IMR-90 (cell line): ENCODE measurements at regions not wholly inside any gene's neighbourhood (a gene's known extent, or its start where the extent isn't known, plus 50 kb on each side); places are given as distances from the start of the nearest gene placed in this dataset.

Source experiments
- ATAC-seq: fragments of 200-7000 bp; cut with Tn5 transposase; 2 replicates; pipeline ENCODE4 v1.9.1; 2020; ENCODE audit warnings: low read depth, mild to moderate bottlenecking, moderate library complexity
- BruUV-seq: library from RNA; stranded (reverse); fragments of 400-500 nt; replicated peaks from 2 replicates; lab custom pipeline; 2021; lab: Mats Ljungman, UMichigan
- CTCF ChIA-PET: fragments of 300-600 bp; formaldehyde crosslinking; extraction: SDS; loops from one replicate; lab custom pipeline; 2021; ENCODE audit warnings: antibody characterized with exemption; lab: Yijun Ruan, JAX
- POLR2A ChIA-PET: fragments of 300-600 bp; sonication (Branson Sonifier 250); formaldehyde crosslinking; loops from one replicate; lab custom pipeline; 2022; ENCODE audit warnings: antibody characterized with exemption; ENCODE audit not compliant: unreplicated experiment; lab: Charles Lee
- DNase-seq: peaks from one replicate; pipeline ENCODE4 v3.0.0; 2013
- H2AFZ ChIP-seq: replicated peaks from 2 replicates; pipeline ENCODE3; 2013; ENCODE audit warnings: low read length, mild to moderate bottlenecking; ENCODE audit not compliant: poor library complexity
- H2AK5ac ChIP-seq: 2 replicates; pipeline ENCODE4 v1.6.1; 2013; ENCODE audit warnings: low read depth, low read length, inconsistent platforms
- H2AK9ac ChIP-seq: replicated peaks from 2 replicates; pipeline ENCODE3; 2013; ENCODE audit warnings: mild to moderate bottlenecking, low read depth, low read length, moderate library complexity; ENCODE audit not compliant: poor library complexity
- H2BK120ac ChIP-seq: 2 replicates; pipeline ENCODE4 v1.6.1; 2013; ENCODE audit warnings: low read depth, low read length, inconsistent platforms
- H2BK15ac ChIP-seq: 3 replicates; pipeline ENCODE4 v1.6.1; 2013; ENCODE audit warnings: low read depth, low read length, inconsistent platforms
- H2BK20ac ChIP-seq: 2 replicates; pipeline ENCODE4 v1.6.1; 2013; ENCODE audit warnings: low read depth, mild to moderate bottlenecking, inconsistent platforms, low read length, moderate library complexity
- H2BK5ac ChIP-seq: 2 replicates; pipeline ENCODE4 v1.6.1; 2013; ENCODE audit warnings: mild to moderate bottlenecking, low read depth, low read length, inconsistent platforms; ENCODE audit not compliant: poor library complexity, severe bottlenecking
- H3K14ac ChIP-seq: replicated peaks from 2 replicates; pipeline ENCODE4 v1.6.1; 2013; ENCODE audit warnings: low read depth, low read length, inconsistent platforms
- H3K18ac ChIP-seq: 2 replicates; pipeline ENCODE4 v1.6.1; 2013; ENCODE audit warnings: low read depth, low read length, control low read depth
- H3K23ac ChIP-seq: 2 replicates; pipeline ENCODE4 v1.6.1; 2013; ENCODE audit warnings: low read depth, low read length, inconsistent platforms
- H3K27ac ChIP-seq: 2 replicates; pipeline ENCODE4 v1.5.1; 2013; ENCODE audit warnings: mild to moderate bottlenecking, control low read depth, low read length; ENCODE audit not compliant: insufficient read depth
- H3K27me3 ChIP-seq: 2 replicates; pipeline ENCODE4 v1.6.1; 2013; ENCODE audit warnings: low read length; ENCODE audit not compliant: control insufficient read depth, insufficient read depth
- H3K36me3 ChIP-seq: 2 replicates; pipeline ENCODE4 v1.6.1; 2013; ENCODE audit warnings: low read length, mixed read lengths; ENCODE audit not compliant: control insufficient read depth, insufficient read depth
- H3K4ac ChIP-seq: 2 replicates; pipeline ENCODE4 v1.6.1; 2013; ENCODE audit warnings: low read depth, low read length, inconsistent platforms
- H3K4me1 ChIP-seq: 2 replicates; pipeline ENCODE4 v1.6.1; 2013; ENCODE audit warnings: low read length, mixed read lengths; ENCODE audit not compliant: control insufficient read depth, insufficient read depth
- H3K4me2 ChIP-seq: 2 replicates; pipeline ENCODE4 v1.6.1; 2013; ENCODE audit warnings: low read depth, mild to moderate bottlenecking, control low read depth, low read length, moderate library complexity
- H3K4me3 ChIP-seq: 2 replicates; pipeline ENCODE4 v1.5.1; 2013; ENCODE audit warnings: low read depth, mild to moderate bottlenecking, control low read depth, low read length, moderate library complexity; ENCODE audit not compliant: insufficient read depth
- H3K56ac ChIP-seq: 2 replicates; pipeline ENCODE4 v1.6.1; 2013; ENCODE audit warnings: low read length, inconsistent platforms; ENCODE audit not compliant: insufficient read depth; ENCODE audit errors: extremely low read depth
- H3K79me1 ChIP-seq, 2 experiments: 2 replicates each; pipeline ENCODE4 v1.6.1; 2013; ENCODE audit warnings: low read length in 2 of 2, inconsistent platforms in 1 of 2, low read depth in 1 of 2
- H3K9ac ChIP-seq: 2 replicates; pipeline ENCODE4 v1.6.1; 2013; ENCODE audit warnings: low read depth, low read length, control low read depth
- H3K9me1 ChIP-seq: 2 replicates; pipeline ENCODE4 v1.6.1; 2013; ENCODE audit warnings: low read length, inconsistent platforms; ENCODE audit not compliant: insufficient read depth
- H3K9me3 ChIP-seq: 2 replicates; pipeline ENCODE4 v1.6.1; 2013; ENCODE audit warnings: low read length; ENCODE audit not compliant: control insufficient read depth, insufficient read depth
- H4K20me1 ChIP-seq: 2 replicates; pipeline ENCODE4 v1.6.1; 2013; ENCODE audit warnings: low read length, inconsistent platforms; ENCODE audit not compliant: insufficient read depth
- H4K5ac ChIP-seq: 2 replicates; pipeline ENCODE4 v1.6.1; 2013; ENCODE audit warnings: mild to moderate bottlenecking, low read depth, low read length, control low read depth
- H4K8ac ChIP-seq, 2 experiments: 2 replicates each; pipeline ENCODE4 v1.6.1; 2013; ENCODE audit warnings: low read depth in 2 of 2, low read length in 2 of 2, control low read depth in 1 of 2, inconsistent platforms in 1 of 2
- H4K91ac ChIP-seq: 2 replicates; pipeline ENCODE4 v1.6.1; 2013; ENCODE audit warnings: low read depth, low read length, inconsistent platforms; ENCODE audit not compliant: insufficient read depth
- BHLHE40 ChIP-seq: fragments of 150-350 bp; IDR thresholded peaks from 2 replicates; pipeline ENCODE4 v1.6.1; 2016; ENCODE audit warnings: mild to moderate bottlenecking, low read depth, low read length
- MXI1 ChIP-seq: IDR thresholded peaks from 2 replicates; pipeline ENCODE4 v1.6.1; 2012; ENCODE audit warnings: low read depth, mild to moderate bottlenecking, low read length, moderate library complexity, borderline replicate concordance
- RAD21 ChIP-seq: IDR thresholded peaks from 2 replicates; pipeline ENCODE4 v1.6.1; 2012; ENCODE audit warnings: low read length, improper control_type of control experiment
- RCOR1 ChIP-seq: IDR thresholded peaks from 2 replicates; pipeline ENCODE4 v1.6.1; 2012; ENCODE audit warnings: mild to moderate bottlenecking, low read length, improper control_type of control experiment; ENCODE audit not compliant: insufficient replicate concordance
- RFX5 ChIP-seq: IDR thresholded peaks from 2 replicates; pipeline ENCODE4 v1.8.0; 2012; ENCODE audit warnings: low read depth, mild to moderate bottlenecking, low read length, moderate library complexity
- SMC3 ChIP-seq: fragments of 150-350 bp; IDR thresholded peaks from 2 replicates; pipeline ENCODE4 v1.6.1; 2016; ENCODE audit warnings: low read depth, mild to moderate bottlenecking, antibody characterized with exemption, low read length, moderate library complexity
- WGBS, 2 experiments: methylation state at CpG; one replicate each; pipeline versions ENCODE4 v1.1.5 to v1.1.7; 2013; ENCODE audit warnings: missing lambda C conversion rate in 2 of 2; ENCODE audit not compliant: insufficient read length in 1 of 2; ENCODE audit errors: extremely low coverage in 2 of 2; 5-methylcytosine and 5-hydroxymethylcytosine counted together
- dilution Hi-C: fragments of 300-500 bp; cut with HindIII; formaldehyde crosslinking; loops from one replicate; pipeline ENCODE4 v1.14.3; 2018; ENCODE audit warnings: low sequenced_read_pairs; ENCODE audit not compliant: unreplicated experiment
- in situ Hi-C: fragments of 300-500 bp; cut with MboI; formaldehyde crosslinking; loops from 3 replicates; pipeline ENCODE4 v1.14.3; 2019; ENCODE audit warnings: low sequenced_read_pairs, inconsistent platforms, mixed read lengths
- intact Hi-C: fragments of 100-400 bp; cut with micrococcal nuclease; formaldehyde crosslinking; loops from 2 replicates; pipeline ENCODE4 v1.10.0; 2022
- TF ChIP-seq, protein P1 (sequence below): fragments of 150-350 bp; IDR thresholded peaks from 2 replicates; pipeline ENCODE4 v1.6.1; 2016; ENCODE audit warnings: low read depth, mild to moderate bottlenecking, low read length, moderate library complexity, borderline replicate concordance

- no TSS peak for BruUV-seq
- peaks cover 7% of the 10 kb centered on the region for H3K9me3 ChIP-seq
- intact Hi-C loops, result no loop called here
These were observed 138.4 kb upstream of the DLGAP1 start for GRCh38 chr18:4593459-4593858.

More at GRCh38 chr18:4593459-4593858, 138.4 kb upstream of the DLGAP1 start:
- dilution Hi-C loops, result no loop called here
- WGBS, 2 experiments, result no CpG with 5 or more reads among the region's 4 CpGs
- Histone ChIP-seq H3K9me1 (no peaks in the 10 kb centered on the region), H2BK5ac (no peak overlapping the region), H4K20me1 (no peaks in the 10 kb centered on the region), H2BK15ac (no peak overlapping the region), H3K4me3 (no peak overlapping the region), H4K91ac (no peak overlapping the region), H3K14ac (no peak overlapping the region), H3K4me2 (no peak overlapping the region), H2BK20ac (no peak overlapping the region), H3K4me1 (no peaks in the 10 kb centered on the region), H4K8ac (no peak overlapping the region), H3K56ac (no peak overlapping the region), H4K5ac (no peak overlapping the region), H3K18ac (no peak overlapping the region), H3K9ac (no peak overlapping the region), H3K36me3 (no peaks in the 10 kb centered on the region), H3K79me1 (no peaks in the 10 kb centered on the region), H3K4ac (no peak overlapping the region), H2AK5ac (no peak overlapping the region), H2AFZ (no peak overlapping the region), H3K23ac (no peak overlapping the region), H3K27me3 (no peaks in the 10 kb centered on the region), H2BK120ac (no peak overlapping the region), H2AK9ac (no peak overlapping the region), H3K27ac (no peak overlapping the region)
- no peak for DNase-seq
- in situ Hi-C loops, result no loop called here
- no peak for TF ChIP-seq BHLHE40
- no peak for TF ChIP-seq RAD21
- no peak for TF ChIP-seq RFX5
- TF ChIP-seq, protein P1, sequence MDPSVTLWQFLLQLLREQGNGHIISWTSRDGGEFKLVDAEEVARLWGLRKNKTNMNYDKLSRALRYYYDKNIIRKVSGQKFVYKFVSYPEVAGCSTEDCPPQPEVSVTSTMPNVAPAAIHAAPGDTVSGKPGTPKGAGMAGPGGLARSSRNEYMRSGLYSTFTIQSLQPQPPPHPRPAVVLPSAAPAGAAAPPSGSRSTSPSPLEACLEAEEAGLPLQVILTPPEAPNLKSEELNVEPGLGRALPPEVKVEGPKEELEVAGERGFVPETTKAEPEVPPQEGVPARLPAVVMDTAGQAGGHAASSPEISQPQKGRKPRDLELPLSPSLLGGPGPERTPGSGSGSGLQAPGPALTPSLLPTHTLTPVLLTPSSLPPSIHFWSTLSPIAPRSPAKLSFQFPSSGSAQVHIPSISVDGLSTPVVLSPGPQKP, result no peak
- no peak for TF ChIP-seq SMC3
- TF ChIP-seq RCOR1, result no peak
- no peak for TF ChIP-seq MXI1
- ATAC-seq, result no peak
- ChIA-PET CTCF (no interaction called here), POLR2A (no interaction called here)
